Sigmoid colon (tissue), 3 donors: ENCODE measurements at regions not wholly inside any gene's neighbourhood (a gene's known extent, or its start where the extent isn't known, plus 50 kb on each side); places are given as distances from the start of the nearest gene placed in this dataset.

Experiments used
- CTCF ChIP-seq, 4 experiments: fragments of 450-650 bp in 3 of 4; fragments of 200-600 bp in 1 of 4; IDR thresholded peaks; one replicate each; pipeline ENCODE4 v1.5.1; 2016 to 2019; ENCODE audit warnings: antibody characterized with exemption in 4 of 4, mild to moderate bottlenecking in 3 of 4, moderate library complexity in 2 of 4
- POLR2A ChIP-seq, 2 donors: fragments of 450-650 bp; IDR thresholded peaks; one replicate each; pipeline ENCODE4 v1.6.1; 2016; ENCODE audit warnings: antibody characterized with exemption in 2 of 2, mild to moderate bottlenecking in 2 of 2, moderate library complexity in 2 of 2

- TF ChIP-seq CTCF (IDR thresholded peaks at IDR 0.05) (no peak), POLR2A (IDR thresholded peaks at IDR 0.05) (no peak)
These were observed 74.7 kb upstream of the CITED2 start for GRCh38 chr6:139448998-139449610.
